ENCODE measurements at regions not wholly inside any gene's neighbourhood (a gene's known extent, or its start where the extent isn't known, plus 50 kb on each side); places are given as distances from the start of the nearest gene placed in this dataset.

DNA sequence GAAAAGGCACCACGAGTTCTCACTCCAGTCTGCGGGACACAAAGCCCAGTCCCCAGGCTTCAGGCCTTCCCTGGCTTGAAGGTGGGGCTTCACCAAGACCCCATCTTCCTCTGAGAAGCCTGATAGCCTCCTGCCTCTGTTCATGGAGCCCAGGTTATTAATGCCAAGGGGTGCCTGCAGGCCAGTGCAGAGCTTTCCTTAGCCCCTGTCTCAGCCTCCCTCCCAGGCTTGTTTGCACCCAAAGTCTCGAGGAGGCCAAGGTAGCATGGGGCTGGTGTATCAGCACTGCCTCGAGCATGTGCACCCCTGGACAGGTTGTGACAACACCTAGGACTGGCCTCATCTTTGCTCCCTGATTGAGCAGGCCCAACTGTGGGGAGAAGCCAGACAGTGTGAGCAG, 108.1 kb upstream of the PCDH15 start:
- no peak for TF ChIP-seq CTCF (IDR thresholded peaks at IDR 0.05; ENCODE audit: insufficient read depth, low read depth, low read length)
- no peak for DNase-seq (ENCODE audit: low read depth)
- no peak overlapping the region for H3K4me3 ChIP-seq (ENCODE audit: low read depth, low read length)

DNA sequence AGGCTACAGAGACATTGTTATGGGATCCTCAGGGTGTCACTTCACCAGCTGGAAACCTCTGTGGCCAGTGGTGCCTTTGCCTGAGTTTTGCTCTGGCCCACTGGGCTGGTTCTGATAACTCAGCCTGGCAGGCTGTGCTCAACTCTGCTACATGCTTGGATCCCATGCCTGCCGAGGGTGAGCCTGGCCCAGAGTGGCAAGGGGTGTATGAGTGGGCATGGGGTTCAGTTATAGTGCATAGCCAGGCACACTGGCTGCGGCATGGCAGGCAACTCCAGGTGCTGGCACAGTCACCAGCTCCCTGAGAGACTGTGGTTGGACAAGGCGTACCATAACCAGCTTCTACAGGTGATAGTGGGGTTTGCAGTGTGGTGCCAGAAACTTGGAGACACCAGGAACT, 107.0 kb upstream of the PCDH15 start:
- TF ChIP-seq CTCF (IDR thresholded peaks at IDR 0.05; ENCODE audit: insufficient read depth, low read depth, low read length) = no peak
- no peak overlapping the region for H3K4me3 ChIP-seq (ENCODE audit: low read depth, low read length)
- DNase-seq (ENCODE audit: low read depth) = no peak

- no peak for DNase-seq (ENCODE audit: low read depth)
- no peak overlapping the region for H3K4me3 ChIP-seq (ENCODE audit: low read depth, low read length)
- no peak for TF ChIP-seq CTCF (IDR thresholded peaks at IDR 0.05; ENCODE audit: insufficient read depth, low read depth, low read length)
These were observed 105.9 kb upstream of the PCDH15 start for GRCh38 chr10:54906940-54907339.

DNA sequence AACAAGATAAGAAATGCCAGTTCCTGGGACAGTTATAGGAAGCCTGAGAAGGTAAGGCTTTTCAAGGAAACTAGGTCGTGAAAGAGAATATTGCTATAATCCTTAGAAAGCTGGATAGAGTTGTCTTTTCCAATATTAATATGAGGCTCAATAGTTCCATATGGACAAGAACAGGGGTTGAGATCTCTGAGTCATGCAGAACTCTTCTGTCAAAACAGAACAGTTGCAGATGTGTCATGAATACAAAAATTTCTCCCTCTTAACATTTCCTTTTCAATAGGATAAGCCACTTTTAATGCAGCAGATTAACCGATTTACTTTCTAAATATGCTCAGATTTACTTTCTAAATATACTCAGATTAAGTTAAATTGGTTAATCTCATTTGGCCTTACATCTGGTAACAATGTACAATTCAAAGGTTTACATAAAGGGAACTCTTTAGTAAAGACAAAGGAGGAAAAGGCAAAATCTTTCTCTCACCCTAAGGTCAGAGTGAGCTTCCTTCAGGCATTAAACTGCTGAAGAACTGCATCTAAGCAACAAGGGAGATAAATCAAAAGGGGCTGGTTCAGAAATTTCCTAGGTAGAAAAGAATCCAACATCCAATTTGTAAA, 104.7 kb upstream of the PCDH15 start:
- TF ChIP-seq CTCF (IDR thresholded peaks at IDR 0.05; ENCODE audit: insufficient read depth, low read depth, low read length) = no peak
- DNase-seq (ENCODE audit: low read depth) = no peak
- H3K4me3 ChIP-seq (ENCODE audit: low read depth, low read length) = no peak overlapping the region

DNA sequence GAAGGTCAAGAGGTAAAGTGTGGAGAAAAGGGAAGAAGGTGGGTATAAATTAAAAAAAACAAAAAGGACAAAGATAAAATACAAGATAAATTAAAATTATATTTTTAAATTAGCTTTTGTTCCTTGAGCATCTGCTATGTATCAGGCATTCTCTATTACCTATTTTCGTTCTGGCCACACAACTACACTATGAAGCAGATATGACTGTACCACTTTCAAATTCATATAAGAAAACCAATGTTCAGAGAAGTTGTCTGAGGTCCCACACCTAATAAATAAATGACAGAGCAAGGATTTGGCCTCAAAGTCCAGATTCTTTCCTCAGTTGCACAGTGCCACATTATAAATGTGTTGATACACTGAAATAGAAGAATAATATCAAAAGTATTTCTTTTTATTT, 103.8 kb upstream of the PCDH15 start:
- no peak for TF ChIP-seq CTCF (IDR thresholded peaks at IDR 0.05; ENCODE audit: insufficient read depth, low read depth, low read length)

GRCh38 chr10:54903745-54904144, 102.7 kb upstream of the PCDH15 start:
- DNase-seq (ENCODE audit: low read depth) = no peak
- no peak for TF ChIP-seq CTCF (IDR thresholded peaks at IDR 0.05; ENCODE audit: insufficient read depth, low read depth, low read length)
- H3K4me3 ChIP-seq (ENCODE audit: low read depth, low read length) = no peak overlapping the region

More for the DNA sequence above, 103.8 kb upstream of the PCDH15 start:
- no peak overlapping the region for H3K4me3 ChIP-seq (ENCODE audit: low read depth, low read length)
- no peak for DNase-seq (ENCODE audit: low read depth)

DNA sequence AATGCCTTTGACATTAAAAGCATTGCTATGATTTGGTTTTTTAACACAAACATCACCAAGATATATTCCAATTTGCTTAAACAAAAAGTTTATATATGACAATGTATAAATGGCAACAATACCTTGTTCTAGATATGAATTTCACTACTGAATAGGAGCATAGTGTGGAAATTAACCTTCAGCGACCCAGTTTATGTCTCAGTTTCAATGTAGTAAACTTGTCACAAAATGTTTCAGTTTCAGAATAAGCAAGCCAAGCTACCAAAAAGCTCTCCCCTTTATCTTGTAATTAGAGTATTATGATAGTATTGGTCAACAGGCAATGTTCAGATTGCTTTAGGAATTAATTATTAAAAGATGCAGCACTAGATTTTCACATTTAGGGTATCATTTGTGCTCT, 99.6 kb upstream of the PCDH15 start:
- no peak overlapping the region for H3K4me3 ChIP-seq (ENCODE audit: low read depth, low read length)
- TF ChIP-seq CTCF (IDR thresholded peaks at IDR 0.05; ENCODE audit: insufficient read depth, low read depth, low read length) = no peak
- no peak for DNase-seq (ENCODE audit: low read depth)
